Activated naive CD4-positive, alpha-beta T cell treated with anti-CD3 and anti-CD28 coated beads, Interleukin-2, amount 50 U/mL, for 72 hours (primary cell): ENCODE measurements at regions not wholly inside any gene's neighbourhood (a gene's known extent, or its start where the extent isn't known, plus 50 kb on each side); places are given as distances from the start of the nearest gene placed in this dataset.

ENCODE experiments used
- ATAC-seq, 2 donors: fragments of 150-1000 bp; cut with Tn5 transposase; 2 replicates each; pipeline ENCODE4 v1.10.0; 2021; ENCODE audit warnings: mild to moderate bottlenecking in 2 of 2, moderate library complexity in 2 of 2
- DNase-seq, 2 donors: peaks; one replicate each; pipeline ENCODE4 v3.0.0; 2021 to 2022; ENCODE audit warnings: low spot score in 2 of 2
- H3K27ac Mint-ChIP-seq, 2 donors: one replicate each; pipeline ENCODE4 v1.8.0; 2022; ENCODE audit warnings: mild to moderate bottlenecking in 2 of 2, mixed read lengths in 2 of 2
- H3K36me3 Mint-ChIP-seq, 2 donors: one replicate each; pipeline ENCODE4 v1.8.0; 2022; ENCODE audit warnings: mixed read lengths in 2 of 2
- H3K9me3 Mint-ChIP-seq, 2 donors: one replicate each; pipeline ENCODE4 v1.8.0; 2022; ENCODE audit warnings: mixed read lengths in 2 of 2

- no peak overlapping the region for H3K27ac Mint-ChIP-seq
- ATAC-seq (no peak), DNase-seq (no peak)
- no peaks in the 10 kb centered on the region for H3K36me3 Mint-ChIP-seq
- H3K9me3 Mint-ChIP-seq, result no peaks in the 10 kb centered on the region
Observed at GRCh38 chr6:53715434-53715833, 49.9 kb upstream of the KLHL31 start.
